ENCODE measurements at regions not wholly inside any gene's neighbourhood (a gene's known extent, or its start where the extent isn't known, plus 50 kb on each side); places are given as distances from the start of the nearest gene placed in this dataset.

GRCh38 chr6:168209420-168209819 is 110.2 kb downstream of the DACT2 start:
- no peak for ATAC-seq
- TF ChIP-seq ZNF70 (CRISPR knock-in tag; IDR thresholded peaks at IDR 0.05) (no peak), CSRNP3 (CRISPR knock-in tag; IDR thresholded peaks at IDR 0.05) (no peak), BACH2 (CRISPR knock-in tag; IDR thresholded peaks at IDR 0.05; ENCODE audit: borderline replicate concordance) (no peak), ZC3H10 (CRISPR knock-in tag; IDR thresholded peaks at IDR 0.05) (no peak), ZFP3 (CRISPR knock-in tag; IDR thresholded peaks at IDR 0.05) (no peak), RARB (CRISPR knock-in tag; IDR thresholded peaks at IDR 0.05) (no peak)

GRCh38 chr6:168208854-168209253 is 110.7 kb downstream of the DACT2 start:
- TF ChIP-seq SNAI2 (CRISPR knock-in tag; IDR thresholded peaks at IDR 0.05), result no peak
- TF ChIP-seq TSHZ2 (CRISPR knock-in tag; IDR thresholded peaks at IDR 0.05), result no peak
- TF ChIP-seq CREB5 (CRISPR knock-in tag; IDR thresholded peaks at IDR 0.05; ENCODE audit: low read depth), result no peak
- no peak for TF ChIP-seq ZFP3 (CRISPR knock-in tag; IDR thresholded peaks at IDR 0.05)
- no peak for TF ChIP-seq PATZ1 (CRISPR knock-in tag; IDR thresholded peaks at IDR 0.05; ENCODE audit: borderline replicate concordance)
- no peak for TF ChIP-seq ZFP30 (CRISPR knock-in tag; IDR thresholded peaks at IDR 0.05)
- TF ChIP-seq ZC3H10 (CRISPR knock-in tag; IDR thresholded peaks at IDR 0.05), result no peak
- no peak for TF ChIP-seq ISL1 (CRISPR knock-in tag; IDR thresholded peaks at IDR 0.05)
- no peak for TF ChIP-seq CSDC2 (CRISPR knock-in tag; IDR thresholded peaks at IDR 0.05)
- TF ChIP-seq POU6F1 (CRISPR knock-in tag; IDR thresholded peaks at IDR 0.05; ENCODE audit: borderline replicate concordance, low read depth), result no peak
- TF ChIP-seq PPARA (CRISPR knock-in tag; IDR thresholded peaks at IDR 0.05; ENCODE audit: borderline replicate concordance), result no peak
- TF ChIP-seq TCF4 (CRISPR knock-in tag; IDR thresholded peaks at IDR 0.05; ENCODE audit: borderline replicate concordance), result no peak
- no peak for TF ChIP-seq GLIS3 (CRISPR knock-in tag; IDR thresholded peaks at IDR 0.05)
- no peak for TF ChIP-seq ZNF565 (CRISPR knock-in tag; conservative IDR thresholded peaks at IDR 0.05; ENCODE audit: low read depth)
- no peak for TF ChIP-seq ARNTL (CRISPR knock-in tag; IDR thresholded peaks at IDR 0.05; ENCODE audit: borderline replicate concordance, low read depth)
- TF ChIP-seq BACH2 (CRISPR knock-in tag; IDR thresholded peaks at IDR 0.05; ENCODE audit: borderline replicate concordance), result no peak
- ATAC-seq, result no peak

- ATAC-seq, result no peak
- TF ChIP-seq OSR1 (CRISPR knock-in tag; IDR thresholded peaks at IDR 0.05) (no peak), SNAI2 (CRISPR knock-in tag; IDR thresholded peaks at IDR 0.05) (no peak), PPARA (CRISPR knock-in tag; IDR thresholded peaks at IDR 0.05; ENCODE audit: borderline replicate concordance) (no peak), ZNF8 (CRISPR knock-in tag; IDR thresholded peaks at IDR 0.05) (no peak), ARNTL (CRISPR knock-in tag; IDR thresholded peaks at IDR 0.05; ENCODE audit: borderline replicate concordance, low read depth) (no peak), ZFP30 (CRISPR knock-in tag; IDR thresholded peaks at IDR 0.05) (no peak), GLIS3 (CRISPR knock-in tag; IDR thresholded peaks at IDR 0.05) (no peak), ESRRG (CRISPR knock-in tag; IDR thresholded peaks at IDR 0.05) (no peak), RARB (CRISPR knock-in tag; IDR thresholded peaks at IDR 0.05) (no peak), TOX (CRISPR knock-in tag; IDR thresholded peaks at IDR 0.05; ENCODE audit: borderline replicate concordance) (no peak), CSDC2 (CRISPR knock-in tag; IDR thresholded peaks at IDR 0.05) (no peak), ZNF565 (CRISPR knock-in tag; conservative IDR thresholded peaks at IDR 0.05; ENCODE audit: low read depth) (no peak), ZFP3 (CRISPR knock-in tag; IDR thresholded peaks at IDR 0.05) (no peak), CREB5 (CRISPR knock-in tag; IDR thresholded peaks at IDR 0.05; ENCODE audit: low read depth) (no peak), TCF4 (CRISPR knock-in tag; IDR thresholded peaks at IDR 0.05; ENCODE audit: borderline replicate concordance) (no peak), ZC3H10 (CRISPR knock-in tag; IDR thresholded peaks at IDR 0.05) (no peak), ISL1 (CRISPR knock-in tag; IDR thresholded peaks at IDR 0.05) (no peak)
Measured at GRCh38 chr6:168208402-168208801, 111.2 kb downstream of the DACT2 start.

All from SK-N-SH treated with all-trans-retinoic acid at 6 μM for 48 hours (cell line).